Hepatocyte (in vitro differentiated cells): ENCODE measurements at regions not wholly inside any gene's neighbourhood (a gene's known extent, or its start where the extent isn't known, plus 50 kb on each side); places are given as distances from the start of the nearest gene placed in this dataset.

Source experiments
- DNase-seq: peaks from one replicate; pipeline ENCODE4 v3.0.0-alpha.2; 2016; ENCODE audit warnings: low spot score
- H2AFZ ChIP-seq: fragments of 200-600 bp; sonication (generic); 2 replicates; pipeline ENCODE4 v1.6.0; 2016; ENCODE audit warnings: antibody characterized with exemption, mild to moderate bottlenecking
- H3K27ac ChIP-seq: fragments of 200-600 bp; sonication (generic); 2 replicates; pipeline ENCODE4 v1.5.1; 2016; ENCODE audit warnings: mild to moderate bottlenecking
- H3K27me3 ChIP-seq: fragments of 200-600 bp; sonication (generic); 2 replicates; pipeline ENCODE4 v1.6.1; 2016
- H3K36me3 ChIP-seq: fragments of 200-600 bp; sonication (generic); replicated peaks from 2 replicates; pipeline ENCODE4 v1.5.1; 2016; ENCODE audit warnings: low read depth; ENCODE audit not compliant: insufficient read depth
- H3K4me1 ChIP-seq: fragments of 200-600 bp; sonication (generic); 2 replicates; pipeline ENCODE4 v1.5.1; 2016; ENCODE audit warnings: mild to moderate bottlenecking, moderate library complexity; ENCODE audit not compliant: insufficient read depth
- H3K4me2 ChIP-seq: fragments of 200-600 bp; sonication (generic); 2 replicates; pipeline ENCODE4 v1.6.0; 2016
- H3K4me3 ChIP-seq: fragments of 200-600 bp; sonication (generic); 2 replicates; pipeline ENCODE4 v1.5.1; 2016; ENCODE audit warnings: mild to moderate bottlenecking
- H3K79me2 ChIP-seq: fragments of 200-600 bp; sonication (generic); 2 replicates; pipeline ENCODE4 v1.6.0; 2017; ENCODE audit warnings: mild to moderate bottlenecking
- H3K9me2 ChIP-seq: fragments of 200-600 bp; sonication (generic); replicated peaks from 2 replicates; pipeline ENCODE4 v1.6.0; 2017; ENCODE audit warnings: mild to moderate bottlenecking; ENCODE audit not compliant: insufficient read depth
- H3K9me3 ChIP-seq: fragments of 200-600 bp; sonication (generic); 2 replicates; pipeline ENCODE4 v1.5.1; 2016; ENCODE audit warnings: low read depth, mild to moderate bottlenecking
- H4K20me1 ChIP-seq: fragments of 200-600 bp; sonication (generic); 2 replicates; pipeline ENCODE4 v1.6.0; 2016; ENCODE audit warnings: mild to moderate bottlenecking; ENCODE audit not compliant: insufficient read depth, poor library complexity, severe bottlenecking
- EZH2 ChIP-seq: fragments of 200-600 bp; sonication (generic); IDR thresholded peaks from 2 replicates; pipeline ENCODE4 v1.6.1; 2016; ENCODE audit warnings: antibody characterized with exemption, mild to moderate bottlenecking, borderline replicate concordance
- EZH2phosphoT487 ChIP-seq: fragments of 200-600 bp; sonication (generic); IDR thresholded peaks from one replicate; pipeline ENCODE4 v1.6.1; 2018; ENCODE audit warnings: antibody characterized with exemption, mild to moderate bottlenecking, low read depth, moderate library complexity; ENCODE audit not compliant: unreplicated experiment, severe bottlenecking
- WGBS: methylation state at CpG from one replicate; pipeline ENCODE4 v1.1.6; 2016; ENCODE audit warnings: low lambda C conversion rate; ENCODE audit errors: missing lambda C conversion rate; 5-methylcytosine and 5-hydroxymethylcytosine counted together
- TF ChIP-seq, protein P1 (sequence below): fragments of 200-600 bp; sonication (generic); IDR thresholded peaks from 2 replicates; pipeline ENCODE4 v1.5.1; 2016; ENCODE audit warnings: antibody characterized with exemption, mild to moderate bottlenecking; ENCODE audit not compliant: poor library complexity

DNA sequence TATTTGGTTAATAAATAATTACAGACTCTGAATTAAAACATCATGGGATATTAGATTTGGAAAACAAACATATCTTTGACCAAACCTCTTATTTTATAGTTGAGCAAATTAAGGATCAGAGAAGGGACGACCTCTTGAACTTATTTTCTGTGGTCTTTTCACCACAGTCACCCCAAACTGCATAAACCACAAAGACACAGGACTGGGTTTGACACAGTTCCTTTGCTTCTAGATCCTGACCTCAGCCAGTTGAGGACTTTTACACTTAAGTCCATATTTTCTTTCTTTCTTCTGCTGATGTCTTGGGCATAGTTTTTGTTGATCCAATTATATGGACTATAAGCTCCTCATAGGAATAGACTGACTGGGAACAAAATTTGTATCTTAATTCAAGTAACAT is 234.0 kb upstream of the SLC14A2 start:
- Histone ChIP-seq H3K9me3 (no peaks in the 10 kb centered on the region), H2AFZ (no peak overlapping the region), H3K27ac (no peak overlapping the region), H3K4me1 (peaks cover 8% of the 10 kb centered on the region), H3K79me2 (no peaks in the 10 kb centered on the region), H3K9me2 (no peaks in the 10 kb centered on the region), H3K4me3 (no peak overlapping the region), H3K27me3 (no peaks in the 10 kb centered on the region), H4K20me1 (no peaks in the 10 kb centered on the region), H3K36me3 (no peaks in the 10 kb centered on the region), H3K4me2 (no peak overlapping the region)
- TF ChIP-seq EZH2phosphoT487 (no peak), EZH2 (no peak)
- TF ChIP-seq, protein P1, sequence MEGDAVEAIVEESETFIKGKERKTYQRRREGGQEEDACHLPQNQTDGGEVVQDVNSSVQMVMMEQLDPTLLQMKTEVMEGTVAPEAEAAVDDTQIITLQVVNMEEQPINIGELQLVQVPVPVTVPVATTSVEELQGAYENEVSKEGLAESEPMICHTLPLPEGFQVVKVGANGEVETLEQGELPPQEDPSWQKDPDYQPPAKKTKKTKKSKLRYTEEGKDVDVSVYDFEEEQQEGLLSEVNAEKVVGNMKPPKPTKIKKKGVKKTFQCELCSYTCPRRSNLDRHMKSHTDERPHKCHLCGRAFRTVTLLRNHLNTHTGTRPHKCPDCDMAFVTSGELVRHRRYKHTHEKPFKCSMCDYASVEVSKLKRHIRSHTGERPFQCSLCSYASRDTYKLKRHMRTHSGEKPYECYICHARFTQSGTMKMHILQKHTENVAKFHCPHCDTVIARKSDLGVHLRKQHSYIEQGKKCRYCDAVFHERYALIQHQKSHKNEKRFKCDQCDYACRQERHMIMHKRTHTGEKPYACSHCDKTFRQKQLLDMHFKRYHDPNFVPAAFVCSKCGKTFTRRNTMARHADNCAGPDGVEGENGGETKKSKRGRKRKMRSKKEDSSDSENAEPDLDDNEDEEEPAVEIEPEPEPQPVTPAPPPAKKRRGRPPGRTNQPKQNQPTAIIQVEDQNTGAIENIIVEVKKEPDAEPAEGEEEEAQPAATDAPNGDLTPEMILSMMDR = no peak
- no peak for DNase-seq
- 92% methylated on average over 1 of the region's 1 CpG for WGBS

DNA sequence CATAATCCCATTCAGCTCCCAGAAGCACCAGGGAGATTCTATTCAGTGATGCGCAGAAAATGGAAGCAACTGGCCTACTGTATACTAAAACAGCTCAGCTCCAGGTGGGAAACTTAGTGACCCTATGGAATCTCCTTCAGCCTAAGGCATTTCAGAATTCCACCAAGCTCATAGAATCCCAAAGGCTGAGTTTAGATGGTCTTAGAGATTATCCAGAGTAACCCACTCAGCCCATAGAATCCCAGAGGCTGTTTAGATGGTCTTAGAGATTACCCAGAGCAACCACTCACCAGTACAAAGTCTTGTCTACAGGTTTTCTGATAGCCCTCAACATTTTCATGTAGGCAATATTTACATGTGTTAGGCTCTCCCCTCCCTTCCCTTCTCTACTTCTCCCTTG is 232.0 kb upstream of the SLC14A2 start:
- Histone ChIP-seq H3K79me2 (no peaks in the 10 kb centered on the region), H3K27ac (no peak overlapping the region), H3K9me2 (no peaks in the 10 kb centered on the region), H2AFZ (no peak overlapping the region), H3K4me2 (no peak overlapping the region), H3K27me3 (no peaks in the 10 kb centered on the region), H3K9me3 (no peaks in the 10 kb centered on the region), H3K36me3 (no peaks in the 10 kb centered on the region), H3K4me1 (peaks cover 8% of the 10 kb centered on the region), H4K20me1 (no peaks in the 10 kb centered on the region), H3K4me3 (no peak overlapping the region)
- TF ChIP-seq EZH2phosphoT487 (no peak), EZH2 (no peak)
- TF ChIP-seq, protein P1 = no peak
- WGBS = 94% methylated on average over 1 of the region's 1 CpG
- no peak for DNase-seq

DNA sequence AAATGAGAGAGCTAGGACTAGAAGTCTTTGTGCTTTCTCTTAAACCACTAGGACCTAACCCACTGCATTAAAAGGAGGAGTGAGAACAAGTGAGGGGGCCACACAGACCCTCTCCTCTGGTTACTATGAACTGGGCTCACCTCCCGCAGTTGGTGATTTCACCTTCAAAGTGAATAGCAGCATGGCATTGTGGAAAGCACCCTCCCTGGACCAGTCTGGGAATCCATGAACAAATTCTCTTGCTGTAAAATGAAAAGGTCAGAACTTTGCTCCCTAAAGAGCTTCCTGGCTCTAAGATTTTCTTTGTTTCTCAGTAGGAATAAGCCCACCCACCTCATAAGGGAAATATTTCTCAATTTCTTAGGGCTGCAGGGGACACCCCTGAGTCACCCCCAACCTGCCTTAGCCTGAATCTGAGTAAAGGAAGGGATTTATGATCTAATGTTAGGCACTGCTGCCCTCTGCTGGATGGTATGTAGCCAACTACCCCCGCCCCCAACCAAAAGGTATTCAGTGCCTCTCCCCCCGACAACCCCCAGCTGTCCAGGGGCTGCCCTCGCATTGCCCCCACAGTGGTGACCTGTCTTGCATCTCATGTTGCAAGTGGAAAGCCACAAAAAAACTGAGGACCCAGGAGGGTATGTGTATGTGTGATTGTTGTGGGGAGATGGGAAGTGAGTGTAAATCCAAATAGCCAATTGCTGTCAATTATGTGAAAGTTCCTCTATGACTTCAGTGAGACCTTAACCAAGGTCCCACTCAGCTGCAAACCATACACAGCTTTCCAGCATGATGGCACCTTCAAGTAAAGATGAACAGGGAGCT is 230.9 kb upstream of the SLC14A2 start:
- no peaks in the 10 kb centered on the region for H3K36me3 ChIP-seq
- DNase-seq = peak; percentile 82
- 18% methylated on average over 4 of the region's 4 CpGs for WGBS

More for the DNA sequence above, 230.9 kb upstream of the SLC14A2 start:
- Histone ChIP-seq H3K4me1 (peaks cover 8% of the 10 kb centered on the region), H3K27ac (peak overlapping the region; percentile 23), H3K9me2 (no peaks in the 10 kb centered on the region), H3K79me2 (no peaks in the 10 kb centered on the region), H3K27me3 (no peaks in the 10 kb centered on the region), H3K4me2 (peak overlapping the region; percentile 41), H3K4me3 (no peak overlapping the region), H3K9me3 (no peaks in the 10 kb centered on the region), H2AFZ (no peak overlapping the region), H4K20me1 (no peaks in the 10 kb centered on the region)
- TF ChIP-seq EZH2phosphoT487 (no peak), EZH2 (no peak)
- TF ChIP-seq, protein P1 = peak; percentile 76
